ACC112 (cell line): ENCODE measurements at regions not wholly inside any gene's neighbourhood (a gene's known extent, or its start where the extent isn't known, plus 50 kb on each side); places are given as distances from the start of the nearest gene placed in this dataset.

Source experiments
- H2AFZ ChIP-seq: fragments of 200-600 bp; sonication (generic); one replicate; pipeline ENCODE4 v1.6.0; 2017; ENCODE audit warnings: antibody characterized with exemption, low read length; ENCODE audit not compliant: unreplicated experiment
- H3K27ac ChIP-seq: fragments of 200-600 bp; sonication (generic); 2 replicates; pipeline ENCODE4 v1.5.1; 2014; ENCODE audit warnings: low read depth, mild to moderate bottlenecking, antibody characterized with exemption, low read length, moderate library complexity
- H3K27me3 ChIP-seq: fragments of 200-600 bp; sonication (generic); 2 replicates; pipeline ENCODE4 v1.6.1; 2014; ENCODE audit warnings: mild to moderate bottlenecking, antibody characterized with exemption, low read length, moderate library complexity, mixed read lengths; ENCODE audit not compliant: insufficient read depth
- H3K36me3 ChIP-seq: fragments of 200-600 bp; sonication (generic); 2 replicates; pipeline ENCODE4 v1.6.1; 2016; ENCODE audit warnings: mild to moderate bottlenecking, antibody characterized with exemption, low read length, moderate library complexity, mixed read lengths; ENCODE audit not compliant: insufficient read depth
- H3K4me1 ChIP-seq: fragments of 200-600 bp; sonication (generic); one replicate; pipeline ENCODE4 v1.6.1; 2016; ENCODE audit warnings: low read length, mixed read lengths; ENCODE audit not compliant: insufficient read depth, unreplicated experiment, control insufficient read depth
- H3K4me3 ChIP-seq: fragments of 200-600 bp; sonication (generic); 2 replicates; pipeline ENCODE4 v1.5.1; 2014; ENCODE audit warnings: mild to moderate bottlenecking, low read depth, low read length
- H3K79me2 ChIP-seq: fragments of 200-600 bp; sonication (generic); one replicate; pipeline ENCODE4 v1.6.0; 2016; ENCODE audit warnings: low read length; ENCODE audit not compliant: control insufficient read depth, unreplicated experiment, insufficient read depth

- H3K4me3 ChIP-seq = no peak overlapping the region
- H3K36me3 ChIP-seq = no peaks in the 10 kb centered on the region
- no peaks in the 10 kb centered on the region for H3K27me3 ChIP-seq
- no peaks in the 10 kb centered on the region for H3K79me2 ChIP-seq
- H2AFZ ChIP-seq = no peak overlapping the region
- no peak overlapping the region for H3K27ac ChIP-seq
- peaks cover 15% of the 10 kb centered on the region for H3K4me1 ChIP-seq
Observed at GRCh38 chr5:159553792-159554191, 223.5 kb upstream of the IL12B start.

- no peaks in the 10 kb centered on the region for H3K79me2 ChIP-seq
- peaks cover 15% of the 10 kb centered on the region for H3K4me1 ChIP-seq
- 0 out of 2 replicates have a peak, but pooled peaks cover 3% of the 10 kb centered on the region for H3K27me3 ChIP-seq
- no peak overlapping the region for H3K27ac ChIP-seq
- H3K36me3 ChIP-seq = no peaks in the 10 kb centered on the region
- no peak overlapping the region for H3K4me3 ChIP-seq
- H2AFZ ChIP-seq = no peak overlapping the region
Observed at GRCh38 chr5:159555084-159555483, 224.8 kb upstream of the IL12B start.

GRCh38 chr5:159559337-159559736 is 229.1 kb upstream of the IL12B start:
- peaks cover 14% of the 10 kb centered on the region; the same call in 1 of the 2 replicates for H3K27me3 ChIP-seq
- H3K79me2 ChIP-seq = no peaks in the 10 kb centered on the region
- H3K36me3 ChIP-seq = no peaks in the 10 kb centered on the region
- no peak overlapping the region for H3K4me3 ChIP-seq
- H3K4me1 ChIP-seq = no peaks in the 10 kb centered on the region
- H3K27ac ChIP-seq = no peak overlapping the region
- no peak overlapping the region for H2AFZ ChIP-seq

- no peaks in the 10 kb centered on the region for H3K79me2 ChIP-seq
- no peak overlapping the region for H3K27ac ChIP-seq
- no peak overlapping the region for H3K4me3 ChIP-seq
- no peaks in the 10 kb centered on the region for H3K4me1 ChIP-seq
- peaks cover 14% of the 10 kb centered on the region; the same call in 1 of the 2 replicates for H3K27me3 ChIP-seq
- no peaks in the 10 kb centered on the region for H3K36me3 ChIP-seq
- H2AFZ ChIP-seq = no peak overlapping the region
Observed at GRCh38 chr5:159560088-159560487, 229.8 kb upstream of the IL12B start.

GRCh38 chr5:159564031-159564430 is 233.7 kb upstream of the IL12B start:
- Histone ChIP-seq H3K27ac (no peak overlapping the region), H2AFZ (no peak overlapping the region), H3K36me3 (no peaks in the 10 kb centered on the region), H3K4me3 (no peak overlapping the region), H3K4me1 (no peaks in the 10 kb centered on the region), H3K79me2 (no peaks in the 10 kb centered on the region), H3K27me3 (peaks cover 14% of the 10 kb centered on the region; the same call in 1 of the 2 replicates)

- no peaks in the 10 kb centered on the region for H3K36me3 ChIP-seq
- H3K27me3 ChIP-seq = no peaks in the 10 kb centered on the region
- H3K4me3 ChIP-seq = no peak overlapping the region
- H3K4me1 ChIP-seq = no peaks in the 10 kb centered on the region
- H3K79me2 ChIP-seq = no peaks in the 10 kb centered on the region
- no peak overlapping the region for H3K27ac ChIP-seq
- H2AFZ ChIP-seq = no peak overlapping the region
Observed at GRCh38 chr5:159566832-159567231, 236.5 kb upstream of the IL12B start.

GRCh38 chr5:159567461-159567860 is 237.2 kb upstream of the IL12B start:
- Histone ChIP-seq H3K4me1 (no peaks in the 10 kb centered on the region), H3K36me3 (no peaks in the 10 kb centered on the region), H3K79me2 (no peaks in the 10 kb centered on the region), H2AFZ (no peak overlapping the region), H3K27ac (no peak overlapping the region), H3K27me3 (no peaks in the 10 kb centered on the region), H3K4me3 (no peak overlapping the region)

- H3K4me1 ChIP-seq = no peaks in the 10 kb centered on the region
- H3K79me2 ChIP-seq = no peaks in the 10 kb centered on the region
- no peaks in the 10 kb centered on the region for H3K36me3 ChIP-seq
- H3K27me3 ChIP-seq = no peaks in the 10 kb centered on the region
- H3K27ac ChIP-seq = no peak overlapping the region
- H2AFZ ChIP-seq = no peak overlapping the region
- H3K4me3 ChIP-seq = no peak overlapping the region
Observed at GRCh38 chr5:159571501-159572244, 241.4 kb upstream of the IL12B start.

- H3K4me1 ChIP-seq = peaks cover 7% of the 10 kb centered on the region
- H2AFZ ChIP-seq = no peak overlapping the region
- H3K27ac ChIP-seq = no peak overlapping the region
- no peaks in the 10 kb centered on the region for H3K79me2 ChIP-seq
- no peaks in the 10 kb centered on the region for H3K36me3 ChIP-seq
- H3K27me3 ChIP-seq = no peaks in the 10 kb centered on the region
- no peak overlapping the region for H3K4me3 ChIP-seq
Observed at GRCh38 chr5:159576902-159577301, 246.6 kb upstream of the IL12B start.

- Histone ChIP-seq H3K27ac (peak overlapping the region; percentile 82), H3K4me1 (peaks cover 23% of the 10 kb centered on the region), H3K27me3 (no peaks in the 10 kb centered on the region), H3K79me2 (no peaks in the 10 kb centered on the region), H3K4me3 (no peak overlapping the region), H3K36me3 (0 out of 2 replicates have a peak, but pooled peaks cover 2% of the 10 kb centered on the region), H2AFZ (no peak overlapping the region)
Observed at GRCh38 chr5:159581502-159582249, 251.4 kb upstream of the IL12B start.
